ENCODE measurements at regions not wholly inside any gene's neighbourhood (a gene's known extent, or its start where the extent isn't known, plus 50 kb on each side); places are given as distances from the start of the nearest gene placed in this dataset.
"Not testable (repeated sequence)": the region's sequence is repeated elsewhere in the genome, so short reads cannot be mapped to it uniquely, and the experiment has no call there.

DNA sequence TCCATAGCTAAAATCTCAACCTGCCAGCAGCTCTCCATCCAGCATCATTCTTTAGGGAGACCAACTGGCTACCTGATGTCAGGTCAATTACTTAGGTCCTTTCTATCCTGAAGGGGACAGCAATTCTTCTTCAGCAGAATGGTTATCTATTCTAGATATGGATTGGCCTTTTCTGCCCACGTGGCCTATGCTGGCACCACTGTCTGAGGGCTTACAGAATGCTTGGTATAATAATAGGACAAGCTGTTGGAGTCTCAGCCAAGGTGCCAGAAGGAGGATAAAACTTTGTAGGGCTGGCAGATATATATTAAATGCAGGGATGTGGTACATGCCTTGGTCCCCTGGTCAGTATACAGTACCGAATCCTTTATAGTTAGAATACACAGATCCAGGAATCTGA, 89.8 kb upstream of the C1GALT1C1 start:
- H3K4me1 ChIP-seq: no peaks in the 10 kb centered on the region
- TF ChIP-seq, protein P1, sequence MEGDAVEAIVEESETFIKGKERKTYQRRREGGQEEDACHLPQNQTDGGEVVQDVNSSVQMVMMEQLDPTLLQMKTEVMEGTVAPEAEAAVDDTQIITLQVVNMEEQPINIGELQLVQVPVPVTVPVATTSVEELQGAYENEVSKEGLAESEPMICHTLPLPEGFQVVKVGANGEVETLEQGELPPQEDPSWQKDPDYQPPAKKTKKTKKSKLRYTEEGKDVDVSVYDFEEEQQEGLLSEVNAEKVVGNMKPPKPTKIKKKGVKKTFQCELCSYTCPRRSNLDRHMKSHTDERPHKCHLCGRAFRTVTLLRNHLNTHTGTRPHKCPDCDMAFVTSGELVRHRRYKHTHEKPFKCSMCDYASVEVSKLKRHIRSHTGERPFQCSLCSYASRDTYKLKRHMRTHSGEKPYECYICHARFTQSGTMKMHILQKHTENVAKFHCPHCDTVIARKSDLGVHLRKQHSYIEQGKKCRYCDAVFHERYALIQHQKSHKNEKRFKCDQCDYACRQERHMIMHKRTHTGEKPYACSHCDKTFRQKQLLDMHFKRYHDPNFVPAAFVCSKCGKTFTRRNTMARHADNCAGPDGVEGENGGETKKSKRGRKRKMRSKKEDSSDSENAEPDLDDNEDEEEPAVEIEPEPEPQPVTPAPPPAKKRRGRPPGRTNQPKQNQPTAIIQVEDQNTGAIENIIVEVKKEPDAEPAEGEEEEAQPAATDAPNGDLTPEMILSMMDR (IDR thresholded peaks at IDR 0.05): no peak
- intact Hi-C loops (cut with DNase I): no loop called here
- H3K36me3 ChIP-seq: no peaks in the 10 kb centered on the region
- H3K27me3 ChIP-seq: no peaks in the 10 kb centered on the region
- ATAC-seq: no peak
- H3K9me3 ChIP-seq: no peaks in the 10 kb centered on the region
- H3K27ac ChIP-seq: no peak overlapping the region
- no peak for DNase-seq
- no peak overlapping the region for H3K4me3 ChIP-seq

- H3K4me1 ChIP-seq: no peaks in the 10 kb centered on the region
- intact Hi-C loops (cut with DNase I): no loop called here
- ATAC-seq: no peak
- no peak for DNase-seq
- H3K27me3 ChIP-seq: no peaks in the 10 kb centered on the region
- TF ChIP-seq, protein P1 (IDR thresholded peaks at IDR 0.05): no peak
- no peaks in the 10 kb centered on the region for H3K9me3 ChIP-seq
- no peak overlapping the region for H3K4me3 ChIP-seq
- H3K27ac ChIP-seq: no peak overlapping the region
- H3K36me3 ChIP-seq: no peaks in the 10 kb centered on the region
Observed at GRCh38 chrX:120718969-120719368, 89.1 kb upstream of the C1GALT1C1 start.

- H3K4me1 ChIP-seq; ATAC-seq; H3K36me3 ChIP-seq; DNase-seq; H3K27me3 ChIP-seq; intact Hi-C loops (cut with DNase I); H3K4me3 ChIP-seq; H3K27ac ChIP-seq; H3K9me3 ChIP-seq: not testable (repeated sequence)
Observed at GRCh38 chrX:120702337-120702736, 72.5 kb upstream of the C1GALT1C1 start.

DNA sequence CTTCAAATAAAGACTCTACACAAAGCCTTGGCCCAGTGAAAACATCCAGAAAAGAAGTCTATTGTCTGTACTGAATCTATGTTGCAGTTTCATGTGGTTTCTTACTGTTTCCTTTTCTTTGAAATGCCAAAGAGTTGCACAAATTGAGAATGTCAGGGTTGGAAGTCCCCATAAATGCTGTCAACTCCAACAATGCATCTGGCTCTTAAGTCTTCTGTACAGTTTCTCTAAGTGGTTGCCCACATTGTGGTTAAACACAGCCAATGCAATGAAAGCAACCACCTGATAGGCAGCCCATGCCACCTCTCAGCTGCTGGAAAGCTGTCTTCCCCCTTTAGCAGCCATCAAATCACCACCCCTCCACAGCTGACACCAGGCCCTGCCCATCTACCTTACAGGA, 67.2 kb upstream of the C1GALT1C1 start:
- DNase-seq: no peak
- TF ChIP-seq, protein P1 (IDR thresholded peaks at IDR 0.05): no peak
- no peak for ATAC-seq
- Histone ChIP-seq H3K4me1 (no peaks in the 10 kb centered on the region), H3K27me3 (no peaks in the 10 kb centered on the region), H3K27ac (no peak overlapping the region), H3K4me3 (no peak overlapping the region), H3K36me3 (no peaks in the 10 kb centered on the region), H3K9me3 (no peaks in the 10 kb centered on the region)
- intact Hi-C loops (cut with DNase I): no loop called here

DNA sequence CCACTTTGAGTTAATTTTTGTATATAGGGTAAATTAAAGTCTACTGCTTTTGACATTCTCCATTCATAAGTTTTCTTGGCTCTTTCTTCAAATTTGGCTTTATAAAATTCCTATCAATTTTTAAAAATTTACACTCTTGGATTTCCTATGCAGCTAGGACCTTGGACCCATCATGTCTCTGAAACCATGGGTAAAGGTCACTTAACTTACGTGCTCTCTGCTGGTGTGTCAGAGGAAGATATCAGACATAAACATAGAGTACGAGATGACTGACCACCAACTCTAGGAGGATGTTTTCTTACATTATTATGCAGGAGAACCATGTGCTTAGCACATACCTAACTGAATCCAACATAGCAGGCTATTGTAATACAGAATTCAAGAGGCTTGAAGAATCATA, 62.5 kb upstream of the C1GALT1C1 start:
- Histone ChIP-seq H3K9me3 (no peaks in the 10 kb centered on the region), H3K27me3 (no peaks in the 10 kb centered on the region), H3K4me1 (no peaks in the 10 kb centered on the region), H3K36me3 (no peaks in the 10 kb centered on the region), H3K27ac (no peak overlapping the region), H3K4me3 (no peak overlapping the region)
- intact Hi-C loops (cut with DNase I): no loop called here
- ATAC-seq: no peak
- DNase-seq: no peak
- TF ChIP-seq, protein P1 (IDR thresholded peaks at IDR 0.05): no peak

DNA sequence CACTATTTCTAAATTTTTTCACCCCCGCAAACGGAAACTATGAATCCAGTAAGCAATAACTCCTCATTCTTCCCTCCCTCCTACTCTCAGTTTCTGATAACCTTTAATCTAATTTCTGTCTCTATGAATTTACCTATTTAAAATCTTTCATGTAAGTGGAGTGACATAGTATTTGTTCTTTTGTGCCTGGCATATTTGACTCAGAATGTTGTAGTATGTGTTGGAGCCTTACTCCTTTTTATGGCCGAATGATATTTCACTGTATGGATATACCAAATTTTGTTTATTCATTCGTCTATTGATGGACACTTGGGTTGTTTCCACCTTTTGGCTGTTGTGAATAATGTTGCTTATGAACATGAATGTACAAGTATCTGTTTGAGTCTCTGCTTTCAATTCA, 61.1 kb upstream of the C1GALT1C1 start:
- intact Hi-C loops (cut with DNase I): no loop called here
- H3K27me3 ChIP-seq: no peaks in the 10 kb centered on the region
- H3K4me1 ChIP-seq: no peaks in the 10 kb centered on the region
- TF ChIP-seq, protein P1 (IDR thresholded peaks at IDR 0.05): no peak
- H3K27ac ChIP-seq: no peak overlapping the region
- H3K36me3 ChIP-seq: no peaks in the 10 kb centered on the region
- DNase-seq: no peak
- no peaks in the 10 kb centered on the region for H3K9me3 ChIP-seq
- no peak overlapping the region for H3K4me3 ChIP-seq
- ATAC-seq: no peak

Data from left lung (tissue), 4 donors.